DND-41 (cell line): ENCODE measurements at regions not wholly inside any gene's neighbourhood (a gene's known extent, or its start where the extent isn't known, plus 50 kb on each side); places are given as distances from the start of the nearest gene placed in this dataset.
"Not testable (repeated sequence)": the region's sequence is repeated elsewhere in the genome, so short reads cannot be mapped to it uniquely, and the experiment has no call there.

Experiments used
- CTCF ChIP-seq: IDR thresholded peaks from 2 replicates; pipeline ENCODE4 v1.5.1; 2012; ENCODE audit warnings: borderline replicate concordance, low read length, moderate library complexity, mild to moderate bottlenecking; ENCODE audit not compliant: poor library complexity, severe bottlenecking; ENCODE audit errors: extremely low read depth
- EZH2 ChIP-seq: IDR thresholded peaks from 3 replicates; pipeline ENCODE4 v1.6.1; 2012; ENCODE audit warnings: borderline replicate concordance, low read depth, mild to moderate bottlenecking, moderate library complexity, low read length, inconsistent platforms; ENCODE audit not compliant: severe bottlenecking

DNA sequence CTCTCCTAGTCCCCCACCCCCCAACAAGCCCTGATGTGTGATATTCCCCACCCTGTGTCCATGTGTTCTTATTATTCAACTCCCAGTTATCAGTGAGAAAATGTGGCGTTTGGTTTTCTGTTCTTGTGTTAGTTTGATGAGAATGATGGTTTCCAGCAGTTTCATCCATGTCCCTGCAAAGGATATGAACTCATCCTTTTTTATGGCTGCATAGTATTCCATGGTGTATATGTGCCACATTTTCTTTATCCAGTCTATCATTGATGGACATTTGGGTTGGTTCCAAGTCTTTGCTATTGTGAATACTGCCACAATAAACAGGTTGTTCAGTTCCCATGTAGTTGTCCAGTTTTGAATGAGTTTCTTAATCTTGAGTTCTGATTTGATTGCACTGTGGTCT lies 1006.1 kb upstream of the MIR17HG start:
- TF ChIP-seq CTCF, EZH2: not testable (repeated sequence)
